ENCODE measurements at regions not wholly inside any gene's neighbourhood (a gene's known extent, or its start where the extent isn't known, plus 50 kb on each side); places are given as distances from the start of the nearest gene placed in this dataset.

DNA sequence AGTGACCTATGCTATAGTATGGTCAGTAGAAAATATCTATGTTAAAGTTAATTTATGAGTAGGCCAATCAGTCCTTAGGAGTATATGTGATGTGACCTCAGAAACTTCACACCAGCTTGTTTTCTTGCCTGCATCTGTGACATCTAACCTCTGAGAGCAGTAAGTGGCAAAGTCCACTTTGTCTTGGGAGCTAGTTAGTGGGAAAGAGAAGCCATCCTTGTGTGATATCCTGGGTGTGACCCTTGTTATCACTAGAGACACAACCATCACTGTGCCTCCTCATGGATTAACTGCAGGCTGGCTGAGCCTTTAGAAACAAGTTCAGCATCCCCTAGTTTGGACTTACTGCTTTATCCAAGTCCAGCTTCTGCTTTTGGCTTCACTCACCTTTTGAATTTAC lies 170.6 kb upstream of the STXBP6 start:
- H3K27ac ChIP-seq = no peak overlapping the region
- no peak overlapping the region for H3K4me3 ChIP-seq (ENCODE audit: low read depth, low read length)
- TF ChIP-seq, protein P1, sequence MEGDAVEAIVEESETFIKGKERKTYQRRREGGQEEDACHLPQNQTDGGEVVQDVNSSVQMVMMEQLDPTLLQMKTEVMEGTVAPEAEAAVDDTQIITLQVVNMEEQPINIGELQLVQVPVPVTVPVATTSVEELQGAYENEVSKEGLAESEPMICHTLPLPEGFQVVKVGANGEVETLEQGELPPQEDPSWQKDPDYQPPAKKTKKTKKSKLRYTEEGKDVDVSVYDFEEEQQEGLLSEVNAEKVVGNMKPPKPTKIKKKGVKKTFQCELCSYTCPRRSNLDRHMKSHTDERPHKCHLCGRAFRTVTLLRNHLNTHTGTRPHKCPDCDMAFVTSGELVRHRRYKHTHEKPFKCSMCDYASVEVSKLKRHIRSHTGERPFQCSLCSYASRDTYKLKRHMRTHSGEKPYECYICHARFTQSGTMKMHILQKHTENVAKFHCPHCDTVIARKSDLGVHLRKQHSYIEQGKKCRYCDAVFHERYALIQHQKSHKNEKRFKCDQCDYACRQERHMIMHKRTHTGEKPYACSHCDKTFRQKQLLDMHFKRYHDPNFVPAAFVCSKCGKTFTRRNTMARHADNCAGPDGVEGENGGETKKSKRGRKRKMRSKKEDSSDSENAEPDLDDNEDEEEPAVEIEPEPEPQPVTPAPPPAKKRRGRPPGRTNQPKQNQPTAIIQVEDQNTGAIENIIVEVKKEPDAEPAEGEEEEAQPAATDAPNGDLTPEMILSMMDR (IDR thresholded peaks at IDR 0.05; ENCODE audit: low read depth, low read length) = no peak

DNA sequence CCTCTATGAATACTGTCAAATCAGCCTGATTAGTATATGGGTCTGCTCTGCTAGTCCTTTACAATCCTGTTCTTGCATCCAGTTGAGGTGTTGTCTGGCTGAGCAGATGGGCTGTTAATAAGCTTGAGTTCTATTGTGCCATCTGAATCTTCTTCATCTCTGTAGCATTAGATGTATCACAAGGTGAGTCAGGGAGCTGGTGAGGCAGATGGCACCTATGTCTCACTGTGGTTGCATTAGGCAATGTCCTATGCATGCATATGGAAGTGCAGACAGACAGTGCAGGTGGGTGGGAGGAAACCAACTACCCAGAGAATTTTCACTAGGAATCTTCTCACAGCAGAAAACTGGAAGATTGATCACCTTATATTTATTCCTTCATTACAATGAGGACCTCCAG lies 165.7 kb upstream of the STXBP6 start:
- H3K4me3 ChIP-seq (ENCODE audit: low read depth, low read length) = no peak overlapping the region
- DNase-seq = no peak
- no peak overlapping the region for H3K27ac ChIP-seq
- TF ChIP-seq, protein P1 (IDR thresholded peaks at IDR 0.05; ENCODE audit: low read depth, low read length) = no peak
- no peaks in the 10 kb centered on the region for H3K9me3 ChIP-seq (ENCODE audit: severe bottlenecking)
- no peaks in the 10 kb centered on the region for H3K36me3 ChIP-seq
- peaks cover 7% of the 10 kb centered on the region for H3K27me3 ChIP-seq (ENCODE audit: insufficient read depth, low read depth, severe bottlenecking)

More for the DNA sequence above, 170.6 kb upstream of the STXBP6 start:
- DNase-seq = no peak
- peaks cover 27% of the 10 kb centered on the region for H3K27me3 ChIP-seq (ENCODE audit: insufficient read depth, low read depth, severe bottlenecking)
- H3K9me3 ChIP-seq (ENCODE audit: severe bottlenecking) = no peaks in the 10 kb centered on the region
- H3K36me3 ChIP-seq = no peaks in the 10 kb centered on the region

DNA sequence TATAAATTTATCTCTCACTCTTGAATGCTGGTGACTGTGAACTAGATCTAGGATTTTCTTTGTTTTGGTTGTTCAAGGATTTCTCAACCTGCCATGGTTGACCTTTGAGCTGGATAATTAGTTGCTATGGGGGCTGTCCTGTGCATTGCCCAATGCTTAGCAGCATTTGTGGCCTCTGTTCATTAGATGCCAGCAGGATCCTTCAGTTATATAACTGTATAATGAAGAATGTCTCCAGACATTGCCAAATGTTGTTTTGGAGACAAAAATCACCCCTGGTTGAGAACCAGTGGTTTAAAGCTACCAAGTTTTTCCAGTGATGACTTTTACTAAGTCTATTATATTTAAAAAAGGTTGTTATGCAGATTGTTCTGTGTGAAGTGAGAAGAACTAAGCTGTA lies 147.9 kb upstream of the STXBP6 start:
- no peak for DNase-seq
- Histone ChIP-seq H3K4me3 (ENCODE audit: low read depth, low read length) (no peak overlapping the region), H3K27ac (no peak overlapping the region), H3K27me3 (ENCODE audit: insufficient read depth, low read depth, severe bottlenecking) (peaks cover 29% of the 10 kb centered on the region), H3K36me3 (no peaks in the 10 kb centered on the region), H3K9me3 (ENCODE audit: severe bottlenecking) (no peaks in the 10 kb centered on the region)
- TF ChIP-seq, protein P1 (IDR thresholded peaks at IDR 0.05; ENCODE audit: low read depth, low read length) = no peak

DNA sequence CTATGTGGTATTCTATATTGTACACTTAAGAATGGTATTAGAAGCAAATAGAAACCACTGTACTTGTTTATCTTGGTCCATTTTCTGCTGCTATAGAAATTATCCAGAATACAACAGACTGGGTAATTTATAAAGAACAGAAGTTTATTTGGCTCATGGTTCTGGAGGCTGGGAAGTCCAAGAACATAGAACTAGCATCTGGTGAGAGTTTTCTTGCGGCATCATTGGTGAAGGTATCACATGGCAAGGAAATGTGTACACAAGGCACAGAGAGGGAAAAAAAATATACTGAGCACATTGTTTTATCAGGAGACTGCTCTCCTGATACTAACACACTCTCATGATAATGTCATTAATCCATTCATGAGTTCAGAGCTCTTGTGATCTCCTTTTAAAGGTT lies 130.3 kb upstream of the STXBP6 start:
- Histone ChIP-seq H3K27ac (no peak overlapping the region), H3K9me3 (ENCODE audit: severe bottlenecking) (no peaks in the 10 kb centered on the region), H3K4me3 (ENCODE audit: low read depth, low read length) (no peak overlapping the region), H3K27me3 (ENCODE audit: insufficient read depth, low read depth, severe bottlenecking) (peaks cover 14% of the 10 kb centered on the region), H3K36me3 (no peaks in the 10 kb centered on the region)
- DNase-seq = no peak
- TF ChIP-seq, protein P1 (IDR thresholded peaks at IDR 0.05; ENCODE audit: low read depth, low read length) = no peak

DNA sequence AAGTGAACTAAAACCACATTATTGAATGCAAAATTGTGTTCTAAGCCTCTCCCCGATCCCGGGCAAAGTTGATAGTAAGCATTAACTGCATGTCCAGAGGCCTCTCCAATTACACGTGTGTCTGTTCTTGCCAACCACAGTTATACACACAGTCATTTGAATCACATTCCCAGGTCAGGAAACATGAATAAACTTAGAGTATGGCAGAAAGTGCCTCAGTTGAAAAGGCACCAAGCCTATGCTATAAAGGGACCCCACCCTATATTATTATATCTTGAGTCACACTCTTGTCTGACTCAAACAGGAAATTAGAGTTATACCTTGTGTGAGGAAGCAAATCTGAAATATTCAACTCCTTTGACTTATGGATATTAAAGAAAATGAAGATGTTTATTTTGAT lies 128.3 kb upstream of the STXBP6 start:
- Histone ChIP-seq H3K4me3 (ENCODE audit: low read depth, low read length) (no peak overlapping the region), H3K27me3 (ENCODE audit: insufficient read depth, low read depth, severe bottlenecking) (peaks cover 16% of the 10 kb centered on the region), H3K27ac (no peak overlapping the region), H3K36me3 (no peaks in the 10 kb centered on the region), H3K9me3 (ENCODE audit: severe bottlenecking) (no peaks in the 10 kb centered on the region)
- TF ChIP-seq, protein P1 (IDR thresholded peaks at IDR 0.05; ENCODE audit: low read depth, low read length) = no peak
- DNase-seq = no peak

Measured in WERI-Rb-1 (cell line).